K562 (cell line): ENCODE measurements at regions not wholly inside any gene's neighbourhood (a gene's known extent, or its start where the extent isn't known, plus 50 kb on each side); places are given as distances from the start of the nearest gene placed in this dataset.

Experiments used
- ATAC-seq: fragments of 200-7000 bp; cut with Tn5 transposase; 3 replicates; pipeline ENCODE4 v1.9.1; 2020; ENCODE audit warnings: moderate library complexity
- BruUV-seq: library from RNA; stranded (reverse); fragments of 400-500 nt; replicated peaks from 2 replicates; lab custom pipeline; 2021; lab: Mats Ljungman, UMichigan
- CTCF ChIA-PET: fragments of 300-600 bp; formaldehyde crosslinking; extraction: SDS; loops from one replicate; lab custom pipeline; 2021; ENCODE audit warnings: low intra/inter-chr PET ratio; lab: Yijun Ruan, JAX
- POLR2A ChIA-PET: fragments of 300-600, 350-650 bp; sonication (Branson Sonifier 250); formaldehyde crosslinking; extraction: SDS; loops from one replicate; lab custom pipeline; 2021; ENCODE audit warnings: antibody characterized with exemption, inconsistent platforms; lab: Yijun Ruan, JAX
- DNase-seq, 4 experiments: peaks; one replicate each; pipeline versions ENCODE4 v3.0.0 to v3.0.0-alpha.2; 2011 to 2018; ENCODE audit warnings: low spot score in 3 of 4, mixed read lengths in 3 of 4; ENCODE audit errors: extremely low read depth in 1 of 4
- FAIRE-seq: peaks from 2 replicates; lab custom pipeline; 2011; peaks lifted over from hg19 to GRCh38; lab: Jason Lieb, UNC
- H2AFZ ChIP-seq: 2 replicates; pipeline ENCODE4 v1.6.0; 2011; ENCODE audit warnings: low read depth, low read length, control low read depth, inconsistent platforms
- H3K27ac ChIP-seq: fragments of 200-600 bp; 3 replicates; pipeline ENCODE4 v1.8.0; 2011; ENCODE audit warnings: low read depth, mild to moderate bottlenecking, control low read depth, inconsistent platforms, low read length, moderate library complexity, mixed read lengths; ENCODE audit errors: extremely low read depth
- H3K27me3 ChIP-seq, 2 experiments: fragments of 300-600 bp in 1 of 2; 2 replicates in 1 of 2; 3 replicates in 1 of 2; pipeline versions ENCODE4 v1.6.0 to v1.8.0; 2011; ENCODE audit warnings: inconsistent platforms in 2 of 2, low read length in 2 of 2, mild to moderate bottlenecking in 1 of 2, mixed read lengths in 1 of 2, moderate library complexity in 1 of 2; ENCODE audit not compliant: control insufficient read depth in 2 of 2, insufficient read depth in 2 of 2
- H3K36me3 ChIP-seq: fragments of 300-600 bp; 3 replicates; pipeline ENCODE4 v1.8.0; 2011; ENCODE audit warnings: mild to moderate bottlenecking, low read length, inconsistent platforms; ENCODE audit not compliant: control insufficient read depth, insufficient read depth
- H3K4me1 ChIP-seq, 2 experiments: fragments of 200-600 bp in 1 of 2; replicated peaks in 1 of 2; 2 replicates in 1 of 2; 3 replicates in 1 of 2; pipeline versions ENCODE4 v1.5.1 to v1.8.0; 2011; ENCODE audit warnings: inconsistent platforms in 2 of 2, low read length in 2 of 2, mild to moderate bottlenecking in 1 of 2, mixed read lengths in 1 of 2, moderate library complexity in 1 of 2; ENCODE audit not compliant: control insufficient read depth in 2 of 2, insufficient read depth in 2 of 2
- H3K4me2 ChIP-seq: 2 replicates; pipeline ENCODE4 v1.6.1; 2011; ENCODE audit warnings: low read length, control low read depth, inconsistent platforms, mixed read lengths; ENCODE audit not compliant: insufficient read depth
- H3K4me3 ChIP-seq: fragments of 200-600 bp; sonication (generic), shearing (Covaris generic); 2 replicates; pipeline ENCODE4 v1.5.1; 2016; ENCODE audit warnings: control low read depth, inconsistent platforms
- H3K79me2 ChIP-seq: fragments of 200-600 bp; 3 replicates; pipeline ENCODE4 v1.8.0; 2011; ENCODE audit warnings: low read length, inconsistent platforms; ENCODE audit not compliant: control insufficient read depth, insufficient read depth
- H3K9ac ChIP-seq, 2 experiments: 2 replicates each; pipeline versions ENCODE4 v1.6.0 to v1.6.1; 2011; ENCODE audit warnings: low read depth in 2 of 2, low read length in 2 of 2, control low read depth in 1 of 2, inconsistent platforms in 1 of 2, mild to moderate bottlenecking in 1 of 2, mixed read lengths in 1 of 2; ENCODE audit not compliant: insufficient read depth in 1 of 2
- H3K9me1 ChIP-seq: one replicate; pipeline ENCODE4 v1.6.0; 2011; ENCODE audit warnings: inconsistent platforms, mild to moderate bottlenecking, low read length, moderate library complexity; ENCODE audit not compliant: control insufficient read depth, insufficient read depth
- H3K9me3 ChIP-seq: replicated peaks from 2 replicates; pipeline ENCODE4 v1.5.1; 2011; ENCODE audit warnings: low read depth, low read length, inconsistent platforms; ENCODE audit not compliant: control insufficient read depth, insufficient read depth
- H4K20me1 ChIP-seq: replicated peaks from 2 replicates; pipeline ENCODE4 v1.6.1; 2011; ENCODE audit warnings: low read length, inconsistent platforms, mixed read lengths; ENCODE audit not compliant: control insufficient read depth, insufficient read depth
- ADNP ChIP-seq: fragments of 200-800 bp; sonication (Bioruptor generic); IDR thresholded peaks from 2 replicates; pipeline ENCODE4 v1.6.1; 2016; ENCODE audit warnings: missing genetic modification characterization, missing compliant biosample characterization
- E2F3 ChIP-seq: fragments of 250-450 bp; sonication (Bioruptor Pico); IDR thresholded peaks from 2 replicates; pipeline ENCODE4 v1.4.0; 2020; ENCODE audit warnings: mild to moderate bottlenecking
- MYC ChIP-seq, 2 experiments: fragments of 250-450 bp in 1 of 2; sonication (Bioruptor Pico) in 1 of 2; IDR thresholded peaks; 2 replicates each; pipeline versions ENCODE4 v1.5.1 to v1.6.1; 2012 to 2021; ENCODE audit warnings: low read depth in 2 of 2, borderline replicate concordance in 1 of 2, improper control_type of control experiment in 1 of 2, low read length in 1 of 2, mild to moderate bottlenecking in 1 of 2, moderate library complexity in 1 of 2
- TBP ChIP-seq: optimal IDR thresholded peaks from 2 replicates; pipeline ENCODE3; 2011; ENCODE audit warnings: low read depth, low read length, improper control_type of control experiment
- ZNF124 ChIP-seq: sonication (generic); formaldehyde crosslinking; IDR thresholded peaks from 2 replicates; pipeline ENCODE4 v1.8.1; 2022; ENCODE audit warnings: missing genetic modification reagents
- ZNF282 ChIP-seq: sonication (generic); formaldehyde crosslinking; IDR thresholded peaks from 2 replicates; pipeline ENCODE4 v1.8.1; 2023; ENCODE audit warnings: missing genetic modification reagents
- ZNF324 ChIP-seq: fragments of 250-450 bp; sonication (Bioruptor Pico); IDR thresholded peaks from 2 replicates; pipeline ENCODE4 v1.4.0; 2020; ENCODE audit warnings: mild to moderate bottlenecking
- in situ Hi-C: fragments of 300-500 bp; cut with MboI; formaldehyde crosslinking; loops from 4 replicates; pipeline ENCODE4 v1.15.0; 2018; ENCODE audit warnings: inconsistent platforms, mixed read lengths
- intact Hi-C: fragments of 100-400 bp; cut with micrococcal nuclease; formaldehyde crosslinking; loops from 2 replicates; pipeline ENCODE4 v1.14.2; 2022

DNA sequence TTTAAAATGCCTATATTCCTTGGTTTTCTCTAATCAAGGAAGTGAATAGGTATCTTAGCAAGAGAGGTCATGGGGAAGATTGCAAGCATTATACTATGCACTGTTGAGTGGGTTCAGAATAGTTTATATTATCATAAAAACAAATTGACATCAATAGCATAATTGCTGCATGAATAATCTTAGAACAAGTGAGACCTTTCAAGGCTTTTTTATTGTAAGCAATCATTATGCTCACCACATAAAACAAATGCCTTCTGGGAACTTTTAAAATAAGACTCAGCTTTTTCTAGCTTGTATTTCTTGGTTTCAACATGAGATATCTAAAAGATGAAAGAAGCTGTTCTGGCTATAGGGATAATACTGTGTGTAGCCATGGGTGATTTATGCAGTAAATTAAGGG, 135.6 kb upstream of the ZC3H12C start:
- no peaks in the 10 kb centered on the region for H3K36me3 ChIP-seq
- FAIRE-seq (no peak), DNase-seq (no peak), ATAC-seq (no peak)
- BruUV-seq, result no TSS peak
- no peaks in the 10 kb centered on the region for H3K9me1 ChIP-seq
- no peaks in the 10 kb centered on the region for H3K9me3 ChIP-seq
- intact Hi-C loops (no loop called here), in situ Hi-C loops (loop anchor here (25.0 kb wide), 1 partner anchor 405 kb away; no protein-coding TSS in a partner anchor)
- ChIA-PET POLR2A (no interaction called here), CTCF (no interaction called here)
- H3K9ac ChIP-seq, result no peak overlapping the region
- H2AFZ ChIP-seq, result no peak overlapping the region
- no peak overlapping the region for H3K4me3 ChIP-seq
- no peak overlapping the region for H3K4me2 ChIP-seq
- H3K27ac ChIP-seq, result no peak overlapping the region
- TF ChIP-seq ADNP (tag), result no peak
- TF ChIP-seq ZNF124 (CRISPR knock-in tag), result no peak
- TF ChIP-seq E2F3 (CRISPR knock-in tag), result no peak
- TF ChIP-seq TBP, result no peak
- no peak for TF ChIP-seq ZNF282 (CRISPR knock-in tag)
- TF ChIP-seq MYC (IDR thresholded peaks at IDR 0.05; ENCODE audit: low read depth, low read length), result no peak
- TF ChIP-seq MYC (CRISPR knock-in tag; IDR thresholded peaks at IDR 0.05; ENCODE audit: borderline replicate concordance, low read depth), result no peak
- no peak for TF ChIP-seq ZNF324 (CRISPR knock-in tag)
- H3K27me3 ChIP-seq, result no peaks in the 10 kb centered on the region
- no peaks in the 10 kb centered on the region for H4K20me1 ChIP-seq
- no peaks in the 10 kb centered on the region for H3K79me2 ChIP-seq
- no peaks in the 10 kb centered on the region for H3K4me1 ChIP-seq
